ENCODE measurements at regions not wholly inside any gene's neighbourhood (a gene's known extent, or its start where the extent isn't known, plus 50 kb on each side); places are given as distances from the start of the nearest gene placed in this dataset.
"Not testable (repeated sequence)": the region's sequence is repeated elsewhere in the genome, so short reads cannot be mapped to it uniquely, and the experiment has no call there.

DNA sequence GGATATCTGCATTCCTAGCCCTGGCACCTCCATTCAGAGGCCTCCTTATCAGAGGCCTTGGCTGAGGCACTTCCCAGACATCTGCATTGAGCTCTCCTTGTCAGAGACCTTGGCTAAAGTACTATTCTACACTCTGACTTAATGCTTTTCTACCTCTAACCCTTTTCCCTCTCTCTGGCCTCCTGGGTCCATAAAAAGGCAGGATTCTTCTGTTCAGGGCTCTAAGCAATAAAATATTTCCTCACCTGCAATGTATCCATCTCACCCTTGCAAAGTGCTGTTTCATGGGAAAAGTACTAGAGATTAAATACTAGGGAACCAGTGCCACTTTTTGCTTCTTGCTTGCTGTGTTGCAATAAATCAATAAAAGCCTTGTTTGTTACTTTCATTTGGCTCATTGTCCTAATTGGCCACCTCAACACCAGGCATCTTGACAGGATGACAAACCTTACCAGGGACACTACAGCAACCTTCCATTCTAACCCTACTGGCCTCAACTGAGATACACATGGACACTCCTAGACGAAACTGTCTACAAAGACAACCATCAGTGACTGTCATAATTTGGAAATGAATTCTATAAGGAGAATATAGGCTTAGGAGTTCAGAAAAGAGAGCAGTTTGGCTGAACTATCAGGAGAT is 106.5 kb upstream of the SETMAR start:
- Histone ChIP-seq H3K9ac (no peak overlapping the region), H3K4me1 (ENCODE audit: low read depth, poor library complexity, severe bottlenecking) (no peaks in the 10 kb centered on the region), H3K79me2 (ENCODE audit: insufficient read depth, low read depth) (no peaks in the 10 kb centered on the region), H3K4me2 (no peak overlapping the region), H3K27me3 (ENCODE audit: insufficient read depth, low read depth) (no peaks in the 10 kb centered on the region), H4K20me1 (ENCODE audit: insufficient read depth) (no peaks in the 10 kb centered on the region), H3K27ac (no peak overlapping the region), H3K36me3 (ENCODE audit: insufficient read depth) (no peaks in the 10 kb centered on the region), H3K4me3 (IDR thresholded peaks at IDR 0.05; ENCODE audit: insufficient read depth, low read depth, low read length) (no peak overlapping the region), H2AFZ (ENCODE audit: low read depth) (no peak overlapping the region)
- TF ChIP-seq CTCF (conservative IDR thresholded peaks at IDR 0.05; ENCODE audit: low read depth, low read length) = no peak

- Histone ChIP-seq H3K36me3 (ENCODE audit: insufficient read depth) (no peaks in the 10 kb centered on the region), H3K4me1 (ENCODE audit: low read depth, poor library complexity, severe bottlenecking) (no peaks in the 10 kb centered on the region), H3K9ac (no peak overlapping the region), H3K27ac (no peak overlapping the region), H3K4me3 (IDR thresholded peaks at IDR 0.05; ENCODE audit: insufficient read depth, low read depth, low read length) (no peak overlapping the region), H4K20me1 (ENCODE audit: insufficient read depth) (no peaks in the 10 kb centered on the region), H2AFZ (ENCODE audit: low read depth) (no peak overlapping the region), H3K27me3 (ENCODE audit: insufficient read depth, low read depth) (no peaks in the 10 kb centered on the region), H3K79me2 (ENCODE audit: insufficient read depth, low read depth) (no peaks in the 10 kb centered on the region), H3K4me2 (no peak overlapping the region)
- no peak for TF ChIP-seq CTCF (conservative IDR thresholded peaks at IDR 0.05; ENCODE audit: low read depth, low read length)
Observed at GRCh38 chr3:4197670-4198069, 105.5 kb upstream of the SETMAR start.

DNA sequence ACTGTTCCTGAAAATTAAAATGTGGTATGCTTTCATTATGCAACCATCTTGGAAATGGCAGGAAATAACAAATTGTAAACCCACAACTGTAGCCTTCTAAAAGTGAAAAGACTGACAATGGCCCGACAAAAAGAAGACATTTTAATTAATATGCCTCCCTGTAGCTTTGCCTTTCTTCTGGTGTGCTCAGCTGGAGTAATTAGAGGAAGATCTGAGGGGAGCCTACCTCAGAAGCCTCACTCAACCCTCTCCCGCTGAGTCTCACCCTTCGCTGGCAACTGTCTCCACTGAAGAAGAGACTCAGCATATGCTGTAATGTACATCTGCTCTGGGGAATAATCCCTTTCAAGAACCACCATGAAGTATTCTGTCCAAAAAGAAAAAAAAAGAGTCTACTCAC is 104.7 kb upstream of the SETMAR start:
- Histone ChIP-seq H3K9ac (no peak overlapping the region), H3K4me1 (ENCODE audit: low read depth, poor library complexity, severe bottlenecking) (no peaks in the 10 kb centered on the region), H4K20me1 (ENCODE audit: insufficient read depth) (no peaks in the 10 kb centered on the region), H3K4me2 (no peak overlapping the region), H3K27ac (no peak overlapping the region), H3K4me3 (IDR thresholded peaks at IDR 0.05; ENCODE audit: insufficient read depth, low read depth, low read length) (no peak overlapping the region), H3K27me3 (ENCODE audit: insufficient read depth, low read depth) (no peaks in the 10 kb centered on the region), H3K36me3 (ENCODE audit: insufficient read depth) (no peaks in the 10 kb centered on the region), H2AFZ (ENCODE audit: low read depth) (no peak overlapping the region), H3K79me2 (ENCODE audit: insufficient read depth, low read depth) (no peaks in the 10 kb centered on the region)
- TF ChIP-seq CTCF (conservative IDR thresholded peaks at IDR 0.05; ENCODE audit: low read depth, low read length) = no peak

- H3K9ac ChIP-seq; H3K4me2 ChIP-seq; H4K20me1 ChIP-seq (ENCODE audit: insufficient read depth); H3K4me3 ChIP-seq (IDR thresholded peaks at IDR 0.05; ENCODE audit: insufficient read depth, low read depth, low read length); H3K27ac ChIP-seq; H2AFZ ChIP-seq (ENCODE audit: low read depth); H3K4me1 ChIP-seq (ENCODE audit: low read depth, poor library complexity, severe bottlenecking); H3K36me3 ChIP-seq (ENCODE audit: insufficient read depth); H3K27me3 ChIP-seq (ENCODE audit: insufficient read depth, low read depth); H3K79me2 ChIP-seq (ENCODE audit: insufficient read depth, low read depth): not testable (repeated sequence)
Observed at GRCh38 chr3:4204776-4205175, 98.4 kb upstream of the SETMAR start.

- Histone ChIP-seq H3K4me2 (no peak overlapping the region), H2AFZ (ENCODE audit: low read depth) (no peak overlapping the region)
- TF ChIP-seq CTCF (conservative IDR thresholded peaks at IDR 0.05; ENCODE audit: low read depth, low read length) = no peak
Observed at GRCh38 chr3:4207672-4208071, 95.5 kb upstream of the SETMAR start.

More at GRCh38 chr3:4207672-4208071, 95.5 kb upstream of the SETMAR start:
- no peaks in the 10 kb centered on the region for H3K27me3 ChIP-seq (ENCODE audit: insufficient read depth, low read depth)
- H4K20me1 ChIP-seq (ENCODE audit: insufficient read depth) = no peaks in the 10 kb centered on the region
- H3K4me1 ChIP-seq (ENCODE audit: low read depth, poor library complexity, severe bottlenecking) = no peaks in the 10 kb centered on the region
- H3K79me2 ChIP-seq (ENCODE audit: insufficient read depth, low read depth) = no peaks in the 10 kb centered on the region
- H3K27ac ChIP-seq = no peak overlapping the region
- no peak overlapping the region for H3K9ac ChIP-seq
- no peak overlapping the region for H3K4me3 ChIP-seq (IDR thresholded peaks at IDR 0.05; ENCODE audit: insufficient read depth, low read depth, low read length)
- no peaks in the 10 kb centered on the region for H3K36me3 ChIP-seq (ENCODE audit: insufficient read depth)
